Coronary artery (tissue), 2 donors: ENCODE measurements at regions not wholly inside any gene's neighbourhood (a gene's known extent, or its start where the extent isn't known, plus 50 kb on each side); places are given as distances from the start of the nearest gene placed in this dataset.

Source experiments
- DNase-seq: peaks from one replicate; pipeline ENCODE4 v3.0.0-alpha.2; 2017; ENCODE audit warnings: low spot score
- H3K27ac ChIP-seq, 2 donors: fragments of 200-600 bp; sonication (generic); one replicate each; pipeline ENCODE4 v1.5.1; 2016 to 2019
- H3K4me3 ChIP-seq: fragments of 200-600 bp; sonication (generic); 2 replicates; pipeline ENCODE4 v1.5.1; 2016; ENCODE audit warnings: mild to moderate bottlenecking, moderate library complexity
- TF ChIP-seq, protein P1 (sequence below): fragments of 200-600 bp; sonication (generic); IDR thresholded peaks from one replicate; pipeline ENCODE4 v1.5.1; 2019; ENCODE audit warnings: antibody characterized with exemption

DNA sequence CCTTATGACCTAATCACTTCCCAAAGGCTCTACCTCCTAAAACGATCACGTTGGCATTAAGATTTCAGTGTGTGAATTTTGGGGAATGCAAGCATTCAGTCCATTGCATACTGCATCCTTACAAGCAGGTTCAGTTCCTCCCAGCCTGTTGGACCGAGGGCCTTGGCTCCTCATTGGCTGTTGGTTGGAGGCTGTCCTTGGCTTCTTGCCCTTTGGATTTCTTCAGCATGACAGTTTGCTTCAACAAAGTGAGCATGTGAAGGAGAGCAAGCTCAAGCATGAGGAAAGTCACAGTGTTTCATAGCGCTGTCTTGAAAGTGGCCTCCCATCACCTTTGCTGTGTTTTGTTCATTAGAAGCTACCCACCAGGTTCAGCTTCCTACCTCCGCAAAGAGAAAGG lies 109.5 kb downstream of the GADD45G start:
- DNase-seq: no peak
- Histone ChIP-seq H3K27ac (no peak overlapping the region), H3K4me3 (no peak overlapping the region)
- TF ChIP-seq, protein P1, sequence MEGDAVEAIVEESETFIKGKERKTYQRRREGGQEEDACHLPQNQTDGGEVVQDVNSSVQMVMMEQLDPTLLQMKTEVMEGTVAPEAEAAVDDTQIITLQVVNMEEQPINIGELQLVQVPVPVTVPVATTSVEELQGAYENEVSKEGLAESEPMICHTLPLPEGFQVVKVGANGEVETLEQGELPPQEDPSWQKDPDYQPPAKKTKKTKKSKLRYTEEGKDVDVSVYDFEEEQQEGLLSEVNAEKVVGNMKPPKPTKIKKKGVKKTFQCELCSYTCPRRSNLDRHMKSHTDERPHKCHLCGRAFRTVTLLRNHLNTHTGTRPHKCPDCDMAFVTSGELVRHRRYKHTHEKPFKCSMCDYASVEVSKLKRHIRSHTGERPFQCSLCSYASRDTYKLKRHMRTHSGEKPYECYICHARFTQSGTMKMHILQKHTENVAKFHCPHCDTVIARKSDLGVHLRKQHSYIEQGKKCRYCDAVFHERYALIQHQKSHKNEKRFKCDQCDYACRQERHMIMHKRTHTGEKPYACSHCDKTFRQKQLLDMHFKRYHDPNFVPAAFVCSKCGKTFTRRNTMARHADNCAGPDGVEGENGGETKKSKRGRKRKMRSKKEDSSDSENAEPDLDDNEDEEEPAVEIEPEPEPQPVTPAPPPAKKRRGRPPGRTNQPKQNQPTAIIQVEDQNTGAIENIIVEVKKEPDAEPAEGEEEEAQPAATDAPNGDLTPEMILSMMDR: no peak

DNA sequence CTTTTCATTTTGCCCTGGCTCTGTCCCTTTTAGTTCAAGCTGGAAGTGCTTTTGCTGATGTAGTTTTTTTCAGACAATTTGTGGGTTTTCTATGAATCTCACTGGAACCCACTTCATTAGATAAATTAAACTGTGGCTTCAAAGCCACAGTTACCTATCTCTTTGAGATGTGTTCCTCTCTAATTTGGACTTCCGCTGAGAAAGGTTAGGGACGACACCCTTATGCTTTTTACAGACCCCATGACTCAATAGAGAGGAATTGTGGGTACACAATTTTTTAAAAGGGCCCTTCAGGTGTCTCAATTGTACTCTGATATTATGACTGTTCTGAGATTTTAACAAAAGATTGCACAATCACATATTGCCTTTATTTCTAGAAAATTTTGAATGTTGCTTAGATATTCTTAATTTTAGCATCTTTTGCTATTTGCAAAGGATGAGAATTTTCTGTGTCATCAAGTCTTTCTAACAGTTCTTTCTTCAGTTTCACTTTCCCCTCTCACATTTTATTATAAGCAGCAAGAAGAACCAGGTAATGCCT lies 110.6 kb downstream of the GADD45G start:
- DNase-seq: no peak
- TF ChIP-seq, protein P1: no peak
- Histone ChIP-seq H3K27ac (no peak overlapping the region), H3K4me3 (no peak overlapping the region)

DNA sequence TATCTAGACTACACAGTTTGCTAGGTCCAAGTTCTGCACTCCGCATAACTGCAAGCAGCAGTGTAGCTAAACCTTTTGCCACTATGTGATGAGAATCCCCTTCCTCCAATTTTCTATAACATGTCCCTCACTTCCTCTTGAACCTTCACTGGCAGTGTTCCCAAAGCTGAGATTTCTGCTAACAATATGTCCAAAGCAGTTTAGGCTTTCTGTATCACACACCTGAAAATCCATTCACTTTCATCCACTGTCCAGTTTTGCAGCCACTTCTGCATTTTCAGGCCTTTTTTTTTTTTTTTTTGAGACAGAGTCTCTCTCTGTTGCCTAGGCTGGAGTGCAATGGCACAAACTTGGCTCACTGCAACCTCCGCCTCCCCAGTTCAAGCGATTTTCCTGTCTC lies 111.1 kb downstream of the GADD45G start:
- TF ChIP-seq, protein P1: no peak
- Histone ChIP-seq H3K27ac (no peak overlapping the region), H3K4me3 (no peak overlapping the region)
- DNase-seq: no peak

DNA sequence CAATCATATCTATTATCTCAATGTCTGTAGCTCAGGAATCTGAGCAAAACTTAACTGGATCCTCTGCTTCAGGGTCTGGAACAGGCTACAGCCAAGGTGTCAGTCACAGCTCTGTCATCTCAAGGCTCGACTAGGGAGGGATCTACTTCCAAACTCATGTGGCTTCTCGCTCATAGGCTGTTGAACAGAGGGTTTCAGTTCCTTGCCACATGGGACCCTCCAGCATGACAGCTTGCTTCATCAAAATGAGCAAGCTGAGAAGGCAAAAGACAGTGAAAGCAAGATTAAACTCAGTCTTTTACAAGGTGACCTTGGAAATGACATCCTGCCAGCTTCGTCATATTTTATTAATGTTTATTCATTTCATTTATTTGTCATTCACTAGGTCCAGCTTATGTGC lies 111.7 kb downstream of the GADD45G start:
- TF ChIP-seq, protein P1: no peak
- no peak overlapping the region for H3K4me3 ChIP-seq
- DNase-seq: no peak
- no peak overlapping the region for H3K27ac ChIP-seq

DNA sequence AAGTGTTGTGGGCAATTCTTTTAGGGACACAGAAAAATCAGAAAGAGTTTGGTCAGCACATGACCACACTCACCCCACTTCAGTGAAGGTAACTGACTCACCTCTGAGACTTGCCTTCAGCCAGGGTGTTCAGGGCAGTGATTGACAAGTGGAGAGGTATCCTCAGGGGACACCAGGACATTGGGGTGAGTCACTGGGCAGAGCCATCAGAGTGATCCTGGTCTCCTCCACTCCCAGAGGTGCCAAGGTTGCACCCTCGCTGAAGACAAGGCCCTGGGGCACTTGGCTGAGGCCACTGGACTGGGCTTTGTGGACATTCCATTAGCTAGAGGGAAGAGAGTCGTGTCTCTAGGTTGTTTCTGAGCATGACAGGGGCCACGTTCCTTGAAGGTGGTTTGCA lies 113.4 kb downstream of the GADD45G start:
- Histone ChIP-seq H3K4me3 (no peak overlapping the region), H3K27ac (no peak overlapping the region)
- TF ChIP-seq, protein P1: no peak
- no peak for DNase-seq

DNA sequence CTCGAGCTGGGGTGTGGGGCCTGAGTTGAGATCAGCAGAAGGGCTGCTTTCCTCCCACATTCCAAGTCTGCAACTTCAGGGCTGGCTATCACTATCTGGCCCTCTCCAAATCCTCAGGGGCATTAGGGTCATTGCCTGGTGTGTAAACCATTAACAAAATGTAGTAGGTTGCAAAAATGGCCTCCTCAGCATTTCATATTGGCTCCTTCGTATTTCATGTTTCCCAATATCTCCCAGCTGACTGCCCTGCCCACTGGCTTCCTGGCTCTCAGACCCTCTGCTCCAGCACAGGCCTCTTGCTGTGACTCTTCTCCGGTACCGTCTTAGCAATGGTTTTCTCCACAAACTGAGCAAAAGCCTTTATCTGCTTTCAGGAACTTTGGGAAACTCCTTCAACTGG lies 113.8 kb downstream of the GADD45G start:
- Histone ChIP-seq H3K27ac (no peak overlapping the region), H3K4me3 (no peak overlapping the region)
- TF ChIP-seq, protein P1: no peak
- DNase-seq: no peak

DNA sequence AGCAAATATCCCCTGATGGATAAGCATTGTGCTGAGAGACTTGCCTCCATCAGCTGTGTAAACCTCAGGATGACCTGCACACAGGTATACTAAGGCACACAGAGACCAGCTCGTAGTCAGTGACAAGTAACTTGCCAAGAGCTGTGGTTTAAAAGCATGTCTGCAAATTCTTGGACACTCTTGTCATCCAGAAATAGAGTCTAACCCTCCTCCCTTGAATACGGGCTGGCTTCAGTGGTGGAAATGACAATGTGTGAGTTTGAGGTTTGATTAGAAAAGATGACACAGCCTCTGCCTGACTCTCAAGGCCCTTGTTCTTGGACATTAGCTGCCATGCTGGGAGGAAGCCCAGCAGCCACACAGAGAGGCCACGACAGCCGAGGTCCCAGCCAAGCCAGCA lies 114.4 kb downstream of the GADD45G start:
- H3K27ac ChIP-seq: no peak overlapping the region
- DNase-seq: no peak
- TF ChIP-seq, protein P1: no peak

More for the DNA sequence above, 114.4 kb downstream of the GADD45G start:
- no peak overlapping the region for H3K4me3 ChIP-seq
